NCI-H748 treated with DMSO at 0.1 percent for 48 hours (cell line): ENCODE measurements at regions not wholly inside any gene's neighbourhood (a gene's known extent, or its start where the extent isn't known, plus 50 kb on each side); places are given as distances from the start of the nearest gene placed in this dataset.

Source experiments
- DNase-seq: peaks from one replicate; lab custom pipeline; 2025; lab: John Stamatoyannopoulos, UW

GRCh38 chr15:31555022-31555421, 228.4 kb downstream of the KLF13 start:
- no peak for DNase-seq

GRCh38 chr15:31556494-31557150, 230.0 kb downstream of the KLF13 start:
- DNase-seq = no peak

GRCh38 chr15:31557899-31558298, 231.3 kb downstream of the KLF13 start:
- DNase-seq = no peak

- no peak for DNase-seq
Observed at GRCh38 chr15:31558840-31559239, 232.2 kb downstream of the KLF13 start.

- no peak for DNase-seq
Observed at GRCh38 chr15:31559786-31560185, 233.2 kb downstream of the KLF13 start.

- no peak for DNase-seq
Observed at GRCh38 chr15:31560643-31561042, 234.0 kb downstream of the KLF13 start.

- no peak for DNase-seq
Observed at GRCh38 chr15:31561156-31561555, 234.5 kb downstream of the KLF13 start.

GRCh38 chr15:31563001-31563400, 236.4 kb downstream of the KLF13 start:
- DNase-seq = no peak

- DNase-seq = no peak
Observed at GRCh38 chr15:31563421-31563820, 236.8 kb downstream of the KLF13 start.

- DNase-seq = no peak
Observed at GRCh38 chr15:31567861-31568260, 241.2 kb downstream of the KLF13 start.

- DNase-seq = no peak
Observed at GRCh38 chr15:31569836-31570235, 243.2 kb downstream of the KLF13 start.

- no peak for DNase-seq
Observed at GRCh38 chr15:31570591-31570990, 244.0 kb downstream of the KLF13 start.

GRCh38 chr15:31571676-31572075, 245.0 kb downstream of the KLF13 start:
- DNase-seq = no peak

- no peak for DNase-seq
Observed at GRCh38 chr15:31573759-31574158, 247.1 kb downstream of the KLF13 start.

GRCh38 chr15:31574766-31575165, 248.1 kb downstream of the KLF13 start:
- no peak for DNase-seq

GRCh38 chr15:31577108-31577507, 250.5 kb downstream of the KLF13 start:
- no peak for DNase-seq

- DNase-seq = no peak
Observed at GRCh38 chr15:31579282-31579681, 252.6 kb downstream of the KLF13 start.

GRCh38 chr15:31579976-31580375, 253.3 kb downstream of the KLF13 start:
- no peak for DNase-seq

GRCh38 chr15:31584195-31584594, 257.6 kb downstream of the KLF13 start:
- DNase-seq = no peak

GRCh38 chr15:31585240-31585639, 258.6 kb downstream of the KLF13 start:
- no peak for DNase-seq

- no peak for DNase-seq
Observed at GRCh38 chr15:31586841-31587240, 260.2 kb downstream of the KLF13 start.

- DNase-seq = no peak
Observed at GRCh38 chr15:31587583-31587982, 260.9 kb downstream of the KLF13 start.

- DNase-seq = no peak
Observed at GRCh38 chr15:31590609-31591008, 264.0 kb downstream of the KLF13 start.

GRCh38 chr15:31591908-31592307, 265.3 kb downstream of the KLF13 start:
- DNase-seq = no peak

- DNase-seq = no peak
Observed at GRCh38 chr15:31597466-31597865, 270.8 kb downstream of the KLF13 start.
